Nephron (organoid): ENCODE measurements at regions not wholly inside any gene's neighbourhood (a gene's known extent, or its start where the extent isn't known, plus 50 kb on each side); places are given as distances from the start of the nearest gene placed in this dataset.

Experiments used
- H3K27ac Mint-ChIP-seq, 3 experiments: 2 replicates each; pipeline ENCODE4 v1.8.0; 2020; ENCODE audit warnings: mixed read lengths in 3 of 3, mild to moderate bottlenecking in 2 of 3, moderate library complexity in 1 of 3
- H3K27me3 Mint-ChIP-seq: 2 replicates; pipeline ENCODE4 v1.8.0; 2021; ENCODE audit warnings: low read depth, mild to moderate bottlenecking, moderate library complexity, mixed read lengths
- H3K36me3 Mint-ChIP-seq: 2 replicates; pipeline ENCODE4 v1.8.0; 2020; ENCODE audit warnings: low read depth, mixed read lengths
- H3K4me1 Mint-ChIP-seq: 2 replicates; pipeline ENCODE4 v1.8.0; 2020; ENCODE audit warnings: mixed read lengths
- H3K4me3 Mint-ChIP-seq, 3 experiments: 2 replicates each; pipeline ENCODE4 v1.8.0; 2020; ENCODE audit warnings: mild to moderate bottlenecking in 3 of 3, mixed read lengths in 3 of 3, moderate library complexity in 2 of 3
- H3K9me3 Mint-ChIP-seq: 2 replicates; pipeline ENCODE4 v1.8.0; 2020; ENCODE audit warnings: mixed read lengths
- TF ChIP-seq, protein P1 (sequence below), 3 experiments: fragments of 200-600 bp; sonication (generic); IDR thresholded peaks; one replicate each; pipeline ENCODE4 v1.5.0; 2021; ENCODE audit warnings: antibody characterized with exemption in 3 of 3; ENCODE audit not compliant: unreplicated experiment in 3 of 3

DNA sequence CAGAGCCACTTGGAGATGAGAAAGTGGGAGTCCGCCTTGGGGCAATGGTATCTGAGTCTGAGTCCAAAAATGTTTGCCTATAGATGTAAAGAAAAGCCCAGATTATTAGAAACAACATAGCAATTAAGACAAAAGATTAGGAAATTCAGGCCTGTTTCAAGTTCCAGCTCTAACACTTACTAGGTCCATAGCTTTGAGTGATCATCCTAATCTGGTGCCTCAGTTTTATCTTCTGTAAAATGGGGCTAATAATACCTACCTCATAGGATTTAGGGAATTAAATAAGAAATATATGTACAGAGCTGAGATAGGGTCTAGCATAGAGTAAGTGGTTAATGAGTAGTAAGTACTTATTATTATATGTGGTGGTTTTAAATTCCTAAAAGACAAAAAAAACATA lies 58.6 kb upstream of the NLK start:
- H3K27me3 Mint-ChIP-seq: peaks cover 28% of the 10 kb centered on the region
- H3K27ac Mint-ChIP-seq: no peak overlapping the region
- no peak overlapping the region for H3K4me3 Mint-ChIP-seq
- no peaks in the 10 kb centered on the region for H3K36me3 Mint-ChIP-seq
- no peaks in the 10 kb centered on the region for H3K9me3 Mint-ChIP-seq
- TF ChIP-seq, protein P1, sequence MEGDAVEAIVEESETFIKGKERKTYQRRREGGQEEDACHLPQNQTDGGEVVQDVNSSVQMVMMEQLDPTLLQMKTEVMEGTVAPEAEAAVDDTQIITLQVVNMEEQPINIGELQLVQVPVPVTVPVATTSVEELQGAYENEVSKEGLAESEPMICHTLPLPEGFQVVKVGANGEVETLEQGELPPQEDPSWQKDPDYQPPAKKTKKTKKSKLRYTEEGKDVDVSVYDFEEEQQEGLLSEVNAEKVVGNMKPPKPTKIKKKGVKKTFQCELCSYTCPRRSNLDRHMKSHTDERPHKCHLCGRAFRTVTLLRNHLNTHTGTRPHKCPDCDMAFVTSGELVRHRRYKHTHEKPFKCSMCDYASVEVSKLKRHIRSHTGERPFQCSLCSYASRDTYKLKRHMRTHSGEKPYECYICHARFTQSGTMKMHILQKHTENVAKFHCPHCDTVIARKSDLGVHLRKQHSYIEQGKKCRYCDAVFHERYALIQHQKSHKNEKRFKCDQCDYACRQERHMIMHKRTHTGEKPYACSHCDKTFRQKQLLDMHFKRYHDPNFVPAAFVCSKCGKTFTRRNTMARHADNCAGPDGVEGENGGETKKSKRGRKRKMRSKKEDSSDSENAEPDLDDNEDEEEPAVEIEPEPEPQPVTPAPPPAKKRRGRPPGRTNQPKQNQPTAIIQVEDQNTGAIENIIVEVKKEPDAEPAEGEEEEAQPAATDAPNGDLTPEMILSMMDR (IDR thresholded peaks at IDR 0.05; ENCODE audit: unreplicated experiment in 3 of 3): no peak
- no peaks in the 10 kb centered on the region for H3K4me1 Mint-ChIP-seq

GRCh38 chr17:27984404-27984803 lies 58.1 kb upstream of the NLK start:
- H3K27me3 Mint-ChIP-seq: peaks cover 28% of the 10 kb centered on the region
- H3K27ac Mint-ChIP-seq: no peak overlapping the region
- no peak overlapping the region for H3K4me3 Mint-ChIP-seq
- H3K9me3 Mint-ChIP-seq: no peaks in the 10 kb centered on the region
- H3K4me1 Mint-ChIP-seq: no peaks in the 10 kb centered on the region
- TF ChIP-seq, protein P1 (IDR thresholded peaks at IDR 0.05; ENCODE audit: unreplicated experiment in 3 of 3): no peak
- no peaks in the 10 kb centered on the region for H3K36me3 Mint-ChIP-seq

GRCh38 chr17:27984816-27985215 lies 57.7 kb upstream of the NLK start:
- no peaks in the 10 kb centered on the region for H3K9me3 Mint-ChIP-seq
- H3K27me3 Mint-ChIP-seq: peaks cover 28% of the 10 kb centered on the region
- H3K36me3 Mint-ChIP-seq: no peaks in the 10 kb centered on the region
- H3K4me1 Mint-ChIP-seq: no peaks in the 10 kb centered on the region
- TF ChIP-seq, protein P1 (IDR thresholded peaks at IDR 0.05; ENCODE audit: unreplicated experiment in 3 of 3): no peak
- H3K27ac Mint-ChIP-seq: no peak overlapping the region
- no peak overlapping the region for H3K4me3 Mint-ChIP-seq

- H3K27ac Mint-ChIP-seq: no peak overlapping the region
- TF ChIP-seq, protein P1 (IDR thresholded peaks at IDR 0.05; ENCODE audit: unreplicated experiment in 3 of 3): no peak
- H3K4me1 Mint-ChIP-seq: no peaks in the 10 kb centered on the region
- H3K36me3 Mint-ChIP-seq: no peaks in the 10 kb centered on the region
- no peaks in the 10 kb centered on the region for H3K9me3 Mint-ChIP-seq
- peaks cover 28% of the 10 kb centered on the region for H3K27me3 Mint-ChIP-seq
- no peak overlapping the region for H3K4me3 Mint-ChIP-seq
Observed at GRCh38 chr17:27985306-27985705, 57.2 kb upstream of the NLK start.

GRCh38 chr17:27985736-27986399 lies 56.6 kb upstream of the NLK start:
- Mint-ChIP-seq H3K36me3 (no peaks in the 10 kb centered on the region), H3K4me3 (no peak overlapping the region), H3K27me3 (peaks cover 28% of the 10 kb centered on the region), H3K27ac (no peak overlapping the region), H3K4me1 (no peaks in the 10 kb centered on the region), H3K9me3 (no peaks in the 10 kb centered on the region)
- TF ChIP-seq, protein P1 (IDR thresholded peaks at IDR 0.05; ENCODE audit: unreplicated experiment in 3 of 3): no peak
